ENCODE measurements at regions not wholly inside any gene's neighbourhood (a gene's known extent, or its start where the extent isn't known, plus 50 kb on each side); places are given as distances from the start of the nearest gene placed in this dataset.
"Not testable (repeated sequence)": the region's sequence is repeated elsewhere in the genome, so short reads cannot be mapped to it uniquely, and the experiment has no call there.

- DNase-seq (ENCODE audit: low read depth in 3 of 3): no peak
Observed at GRCh38 chr5:115439042-115439441, 105.5 kb downstream of the FEM1C start.

GRCh38 chr5:115435778-115436712, 108.5 kb downstream of the FEM1C start:
- no peak for DNase-seq (ENCODE audit: low read depth in 3 of 3)

- DNase-seq (ENCODE audit: low read depth in 3 of 3): no peak
Observed at GRCh38 chr5:115435065-115435777, 109.4 kb downstream of the FEM1C start.

GRCh38 chr5:115433918-115434317, 110.7 kb downstream of the FEM1C start:
- DNase-seq (ENCODE audit: low read depth in 3 of 3): no peak

- DNase-seq (ENCODE audit: low read depth in 3 of 3): no peak
Observed at GRCh38 chr5:115432691-115433090, 111.9 kb downstream of the FEM1C start.

- DNase-seq (ENCODE audit: low read depth in 3 of 3): no peak
Observed at GRCh38 chr5:115431116-115431515, 113.5 kb downstream of the FEM1C start.

GRCh38 chr5:115430374-115430773, 114.2 kb downstream of the FEM1C start:
- no peak for DNase-seq (ENCODE audit: low read depth in 3 of 3)

- no peak for DNase-seq (ENCODE audit: low read depth in 3 of 3)
Observed at GRCh38 chr5:115429345-115429940, 115.1 kb downstream of the FEM1C start.

GRCh38 chr5:115428676-115429075, 115.9 kb downstream of the FEM1C start:
- DNase-seq (ENCODE audit: low read depth in 3 of 3): no peak

- DNase-seq (ENCODE audit: low read depth in 3 of 3): no peak
Observed at GRCh38 chr5:115428248-115428647, 116.3 kb downstream of the FEM1C start.

- DNase-seq (ENCODE audit: low read depth in 3 of 3): no peak
Observed at GRCh38 chr5:115424446-115424845, 120.1 kb downstream of the FEM1C start.

GRCh38 chr5:115424030-115424429, 120.5 kb downstream of the FEM1C start:
- DNase-seq (ENCODE audit: low read depth in 3 of 3): no peak

GRCh38 chr5:115423541-115423940, 121.0 kb downstream of the FEM1C start:
- DNase-seq (ENCODE audit: low read depth in 3 of 3): no peak

- DNase-seq (ENCODE audit: low read depth in 3 of 3): no peak
Observed at GRCh38 chr5:115423051-115423450, 121.5 kb downstream of the FEM1C start.

- DNase-seq (ENCODE audit: low read depth in 3 of 3): not testable (repeated sequence)
Observed at GRCh38 chr5:115420812-115421211, 123.8 kb downstream of the FEM1C start.

GRCh38 chr5:115419846-115420585, 123.6 kb upstream of the CCDC112 start:
- no peak for DNase-seq (ENCODE audit: low read depth in 3 of 3)

GRCh38 chr5:115418788-115419187, 122.3 kb upstream of the CCDC112 start:
- no peak for DNase-seq (ENCODE audit: low read depth in 3 of 3)

GRCh38 chr5:115417076-115417475, 120.6 kb upstream of the CCDC112 start:
- no peak for DNase-seq (ENCODE audit: low read depth in 3 of 3)

GRCh38 chr5:115415143-115415491, 118.7 kb upstream of the CCDC112 start:
- no peak for DNase-seq (ENCODE audit: low read depth in 3 of 3)

- DNase-seq (ENCODE audit: low read depth in 3 of 3): no peak
Observed at GRCh38 chr5:115414406-115415142, 118.1 kb upstream of the CCDC112 start.

- DNase-seq (ENCODE audit: low read depth in 3 of 3): no peak
Observed at GRCh38 chr5:115413651-115414050, 117.2 kb upstream of the CCDC112 start.
